GM18858 (cell line): ENCODE measurements at regions not wholly inside any gene's neighbourhood (a gene's known extent, or its start where the extent isn't known, plus 50 kb on each side); places are given as distances from the start of the nearest gene placed in this dataset.

ENCODE experiments used
- ATAC-seq: cut with Tn5 transposase; IDR thresholded peaks from one replicate; pipeline ENCODE4 v1.9.1; 2021; ENCODE audit not compliant: unreplicated experiment

GRCh38 chr22:47558828-47559700 lies 796.6 kb downstream of the TBC1D22A start:
- ATAC-seq: no peak

- ATAC-seq: no peak
These were observed 794.0 kb downstream of the TBC1D22A start for GRCh38 chr22:47556473-47556872.

- ATAC-seq: no peak
These were observed 791.0 kb downstream of the TBC1D22A start for GRCh38 chr22:47553436-47553835.

- no peak for ATAC-seq
These were observed 790.2 kb downstream of the TBC1D22A start for GRCh38 chr22:47552541-47553205.

- ATAC-seq: no peak
These were observed 789.6 kb downstream of the TBC1D22A start for GRCh38 chr22:47552024-47552423.

GRCh38 chr22:47551431-47551775 lies 789.0 kb downstream of the TBC1D22A start:
- no peak for ATAC-seq

GRCh38 chr22:47550524-47551430 lies 788.3 kb downstream of the TBC1D22A start:
- no peak for ATAC-seq

- no peak for ATAC-seq
These were observed 787.4 kb downstream of the TBC1D22A start for GRCh38 chr22:47549741-47550340.

- ATAC-seq: no peak
These were observed 786.7 kb downstream of the TBC1D22A start for GRCh38 chr22:47548953-47549740.

- no peak for ATAC-seq
These were observed 785.6 kb downstream of the TBC1D22A start for GRCh38 chr22:47547881-47548650.

- ATAC-seq: no peak
These were observed 784.8 kb downstream of the TBC1D22A start for GRCh38 chr22:47547239-47547661.

GRCh38 chr22:47544696-47545095 lies 782.2 kb downstream of the TBC1D22A start:
- ATAC-seq: no peak

GRCh38 chr22:47543447-47543846 lies 781.0 kb downstream of the TBC1D22A start:
- ATAC-seq: no peak

GRCh38 chr22:47540011-47540410 lies 777.6 kb downstream of the TBC1D22A start:
- no peak for ATAC-seq

- ATAC-seq: no peak
These were observed 776.9 kb downstream of the TBC1D22A start for GRCh38 chr22:47539374-47539773.

GRCh38 chr22:47535681-47536080 lies 773.2 kb downstream of the TBC1D22A start:
- ATAC-seq: no peak

- ATAC-seq: no peak
These were observed 772.5 kb downstream of the TBC1D22A start for GRCh38 chr22:47534804-47535410.

- no peak for ATAC-seq
These were observed 771.7 kb downstream of the TBC1D22A start for GRCh38 chr22:47533961-47534803.
